WTC11 (cell line): ENCODE measurements at regions not wholly inside any gene's neighbourhood (a gene's known extent, or its start where the extent isn't known, plus 50 kb on each side); places are given as distances from the start of the nearest gene placed in this dataset.

Experiments used
- ATAC-seq: fragments of 200-7000 bp; cut with Tn5 transposase; 2 replicates; pipeline ENCODE4 v1.10.0; 2021; ENCODE audit warnings: mild to moderate bottlenecking, moderate library complexity
- CTCF ChIA-PET: fragments of 300-600 bp; sonication (Branson Sonifier 250); formaldehyde crosslinking; loops from one replicate; lab custom pipeline; 2021; ENCODE audit warnings: antibody characterized with exemption; lab: Charles Lee
- POLR2A ChIA-PET: fragments of 350-600 bp; sonication (Branson Sonifier 250); formaldehyde crosslinking; loops from one replicate; lab custom pipeline; 2021; ENCODE audit warnings: antibody characterized with exemption; lab: Charles Lee
- DNase-seq: peaks from one replicate; pipeline ENCODE4 v3.0.0; 2021; ENCODE audit warnings: low spot score
- H3K27ac Mint-ChIP-seq: 2 replicates; pipeline ENCODE4 v1.8.0; 2021; ENCODE audit warnings: mixed read lengths
- H3K27me3 Mint-ChIP-seq: 2 replicates; pipeline ENCODE4 v1.8.0; 2021; ENCODE audit warnings: low read depth, mild to moderate bottlenecking, moderate library complexity, mixed read lengths
- H3K36me3 Mint-ChIP-seq: 2 replicates; pipeline ENCODE4 v1.8.0; 2021; ENCODE audit warnings: mixed read lengths
- H3K4me1 Mint-ChIP-seq: 2 replicates; pipeline ENCODE4 v1.8.0; 2022; ENCODE audit warnings: mixed read lengths
- H3K4me3 Mint-ChIP-seq: 2 replicates; pipeline ENCODE4 v1.8.0; 2021; ENCODE audit warnings: mild to moderate bottlenecking, moderate library complexity, mixed read lengths
- H3K9me3 Mint-ChIP-seq: 2 replicates; pipeline ENCODE4 v1.8.0; 2021; ENCODE audit warnings: mixed read lengths
- ATF1 ChIP-seq: sonication (generic); formaldehyde crosslinking; IDR thresholded peaks from 2 replicates; pipeline ENCODE4 v1.8.1; 2023; ENCODE audit warnings: mild to moderate bottlenecking, moderate library complexity, missing genetic modification reagents
- ATF2 ChIP-seq: sonication (generic); formaldehyde crosslinking; IDR thresholded peaks from 2 replicates; pipeline ENCODE4 v1.8.1; 2022; ENCODE audit warnings: low read depth, missing genetic modification reagents, borderline replicate concordance
- ELF4 ChIP-seq: sonication (generic); formaldehyde crosslinking; IDR thresholded peaks from 2 replicates; pipeline ENCODE4 v1.8.1; 2022; ENCODE audit warnings: low read depth, mild to moderate bottlenecking, moderate library complexity, missing genetic modification reagents
- FOXP1 ChIP-seq: sonication (generic); formaldehyde crosslinking; IDR thresholded peaks from 2 replicates; pipeline ENCODE4 v1.8.0; 2022; ENCODE audit warnings: missing genetic modification reagents, mild to moderate bottlenecking, moderate library complexity, borderline replicate concordance
- GABPB1 ChIP-seq: sonication (generic); formaldehyde crosslinking; IDR thresholded peaks from 2 replicates; pipeline ENCODE4 v1.8.1; 2023; ENCODE audit warnings: mild to moderate bottlenecking, missing genetic modification reagents
- JAZF1 ChIP-seq: fragments of 250-450 bp; sonication (Bioruptor Pico); IDR thresholded peaks from 2 replicates; pipeline ENCODE4 v1.9.0; 2021; ENCODE audit warnings: moderate library complexity, mild to moderate bottlenecking, inconsistent platforms
- JUN ChIP-seq: sonication (generic); formaldehyde crosslinking; IDR thresholded peaks from 2 replicates; pipeline ENCODE4 v1.8.0; 2023; ENCODE audit warnings: mild to moderate bottlenecking, missing genetic modification reagents
- MYBL2 ChIP-seq: sonication (generic); formaldehyde crosslinking; IDR thresholded peaks from 2 replicates; pipeline ENCODE4 v1.8.1; 2023; ENCODE audit warnings: mild to moderate bottlenecking, moderate library complexity, missing genetic modification reagents
- NFE2L1 ChIP-seq: sonication (generic); formaldehyde crosslinking; IDR thresholded peaks from 2 replicates; pipeline ENCODE4 v1.8.1; 2023; ENCODE audit warnings: missing genetic modification reagents
- NR3C1 ChIP-seq: sonication (generic); formaldehyde crosslinking; conservative IDR thresholded peaks from 2 replicates; pipeline ENCODE4 v1.8.1; 2023; ENCODE audit warnings: low read depth, mild to moderate bottlenecking, missing genetic modification reagents
- PRDM15 ChIP-seq: sonication (generic); formaldehyde crosslinking; IDR thresholded peaks from 2 replicates; pipeline ENCODE4 v1.8.0; 2022; ENCODE audit warnings: missing genetic modification reagents
- PREB ChIP-seq: sonication (generic); formaldehyde crosslinking; IDR thresholded peaks from 2 replicates; pipeline ENCODE4 v1.8.1; 2022; ENCODE audit warnings: mild to moderate bottlenecking, missing genetic modification reagents, moderate library complexity, borderline replicate concordance
- SMAD3 ChIP-seq: sonication (generic); formaldehyde crosslinking; IDR thresholded peaks from 2 replicates; pipeline ENCODE4 v1.8.0; 2022; ENCODE audit warnings: missing genetic modification reagents, mild to moderate bottlenecking, borderline replicate concordance
- TCF7 ChIP-seq: sonication (generic); formaldehyde crosslinking; IDR thresholded peaks from 2 replicates; pipeline ENCODE4 v1.8.0; 2022; ENCODE audit warnings: mild to moderate bottlenecking, low read depth, missing genetic modification reagents, moderate library complexity
- TEAD1 ChIP-seq: sonication (generic); formaldehyde crosslinking; IDR thresholded peaks from 2 replicates; pipeline ENCODE4 v1.8.0; 2022; ENCODE audit warnings: mild to moderate bottlenecking, missing genetic modification reagents
- ZNF219 ChIP-seq: sonication (generic); formaldehyde crosslinking; IDR thresholded peaks from 2 replicates; pipeline ENCODE4 v1.8.0; 2023; ENCODE audit warnings: missing genetic modification reagents, mild to moderate bottlenecking, borderline replicate concordance
- ZNF416 ChIP-seq: fragments of 250-450 bp; sonication (Bioruptor Pico); IDR thresholded peaks from 2 replicates; pipeline ENCODE4 v1.9.0; 2021; ENCODE audit warnings: mild to moderate bottlenecking, inconsistent platforms
- ZNF423 ChIP-seq: fragments of 250-450 bp; sonication (Bioruptor Pico); IDR thresholded peaks from 2 replicates; pipeline ENCODE4 v2.1.2; 2022; ENCODE audit warnings: mild to moderate bottlenecking, moderate library complexity
- ZNF532 ChIP-seq: fragments of 250-450 bp; sonication (Bioruptor Pico); IDR thresholded peaks from 2 replicates; pipeline ENCODE4 v1.9.0; 2021; ENCODE audit warnings: mild to moderate bottlenecking, borderline replicate concordance
- TF ChIP-seq, protein P1 (sequence below): sonication (generic); formaldehyde crosslinking; IDR thresholded peaks from 2 replicates; pipeline ENCODE4 v1.8.0; 2022; ENCODE audit warnings: mild to moderate bottlenecking, missing genetic modification reagents
- TF ChIP-seq, protein P2 (sequence below): sonication (generic); formaldehyde crosslinking; IDR thresholded peaks from 2 replicates; pipeline ENCODE4 v1.8.1; 2022; ENCODE audit warnings: low read depth, mild to moderate bottlenecking, moderate library complexity, missing genetic modification reagents, borderline replicate concordance

GRCh38 chr6:26149240-26149639 lies 62.0 kb downstream of the HFE start:
- POLR2A ChIA-PET, result interaction anchor here (0.6 to 0.7 kb wide), 2 partner anchors 9 to 13 kb away, joined by 4 to 6 read pairs; no protein-coding TSS in a partner anchor

DNA sequence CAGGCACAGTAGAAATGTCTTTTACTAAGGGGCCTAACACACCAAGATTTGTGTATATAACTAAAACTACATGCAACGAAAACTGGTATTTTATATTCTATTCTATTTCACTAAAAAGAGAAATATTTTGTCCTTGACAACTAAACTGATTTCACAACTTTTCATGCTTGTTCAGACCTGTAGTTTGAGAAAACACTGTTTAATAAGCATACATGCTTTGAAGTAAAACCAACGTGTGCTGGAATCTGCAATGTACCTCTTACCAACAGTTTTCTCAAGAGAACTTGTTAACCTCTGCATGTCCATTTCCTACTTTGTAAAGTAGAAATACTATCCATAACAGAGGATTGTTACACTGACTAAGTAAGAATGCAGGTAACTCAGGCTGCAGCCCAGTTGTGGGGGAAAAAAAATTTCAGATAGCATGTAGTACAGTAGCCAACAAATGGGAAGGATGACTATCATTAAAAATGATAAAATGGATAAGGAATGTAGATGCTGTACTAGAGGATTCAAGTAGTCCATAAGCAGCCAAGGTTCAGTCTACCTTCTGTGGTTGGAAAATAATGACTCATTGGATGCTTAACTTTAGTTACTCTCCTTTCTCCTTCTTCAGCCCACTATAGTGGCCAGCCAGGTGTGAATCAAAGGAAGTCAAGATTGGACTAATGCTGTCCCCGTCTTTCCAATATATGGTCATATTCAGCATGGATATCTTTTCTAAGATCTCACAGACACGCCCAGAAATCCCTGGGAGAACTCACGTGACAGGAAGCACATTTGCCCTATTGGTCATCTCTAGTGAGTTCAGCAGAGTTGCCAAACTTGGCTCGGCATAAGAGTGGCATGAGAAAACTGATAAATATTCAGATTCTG lies 65.2 kb downstream of the HFE start:
- no peaks in the 10 kb centered on the region for H3K27me3 Mint-ChIP-seq
- no peak overlapping the region for H3K27ac Mint-ChIP-seq
- no peak overlapping the region for H3K4me3 Mint-ChIP-seq
- H3K4me1 Mint-ChIP-seq, result peaks cover 12% of the 10 kb centered on the region
- ATAC-seq (no peak), DNase-seq (no peak)
- peaks cover 6% of the 10 kb centered on the region for H3K9me3 Mint-ChIP-seq
- CTCF ChIA-PET, result no interaction called here
- POLR2A ChIA-PET, result interaction anchor here (1.1 kb wide), 1 partner anchor 28 kb away, joined by 4 read pairs; a partner anchor contains a TSS
- H3K36me3 Mint-ChIP-seq, result peaks cover 6% of the 10 kb centered on the region; the same call in 1 of the 2 replicates
- no peak for TF ChIP-seq TEAD1
- no peak for TF ChIP-seq NFE2L1
- TF ChIP-seq NR3C1 (CRISPR knock-in tag), result no peak
- TF ChIP-seq MYBL2 (CRISPR knock-in tag), result no peak
- no peak for TF ChIP-seq ATF1
- no peak for TF ChIP-seq ZNF532 (CRISPR knock-in tag)
- no peak for TF ChIP-seq FOXP1 (CRISPR knock-in tag)
- TF ChIP-seq ZNF423, result no peak
- TF ChIP-seq, protein P1, sequence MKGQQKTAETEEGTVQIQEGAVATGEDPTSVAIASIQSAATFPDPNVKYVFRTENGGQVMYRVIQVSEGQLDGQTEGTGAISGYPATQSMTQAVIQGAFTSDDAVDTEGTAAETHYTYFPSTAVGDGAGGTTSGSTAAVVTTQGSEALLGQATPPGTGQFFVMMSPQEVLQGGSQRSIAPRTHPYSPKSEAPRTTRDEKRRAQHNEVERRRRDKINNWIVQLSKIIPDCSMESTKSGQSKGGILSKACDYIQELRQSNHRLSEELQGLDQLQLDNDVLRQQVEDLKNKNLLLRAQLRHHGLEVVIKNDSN, result no peak
- TF ChIP-seq SMAD3 (CRISPR knock-in tag), result no peak
- no peak for TF ChIP-seq PRDM15
- TF ChIP-seq ZNF416 (CRISPR knock-in tag), result no peak
- TF ChIP-seq ZNF219, result no peak

More at GRCh38 chr6:26149240-26149639, 62.0 kb downstream of the HFE start:
- DNase-seq, result no peak
- Mint-ChIP-seq H3K4me3 (no peak overlapping the region), H3K36me3 (peaks cover 3% of the 10 kb centered on the region; the same call in 1 of the 2 replicates), H3K9me3 (peaks cover 6% of the 10 kb centered on the region), H3K4me1 (peaks cover 3% of the 10 kb centered on the region; the same call in 1 of the 2 replicates), H3K27ac (no peak overlapping the region), H3K27me3 (no peaks in the 10 kb centered on the region)
- TF ChIP-seq, protein P2, sequence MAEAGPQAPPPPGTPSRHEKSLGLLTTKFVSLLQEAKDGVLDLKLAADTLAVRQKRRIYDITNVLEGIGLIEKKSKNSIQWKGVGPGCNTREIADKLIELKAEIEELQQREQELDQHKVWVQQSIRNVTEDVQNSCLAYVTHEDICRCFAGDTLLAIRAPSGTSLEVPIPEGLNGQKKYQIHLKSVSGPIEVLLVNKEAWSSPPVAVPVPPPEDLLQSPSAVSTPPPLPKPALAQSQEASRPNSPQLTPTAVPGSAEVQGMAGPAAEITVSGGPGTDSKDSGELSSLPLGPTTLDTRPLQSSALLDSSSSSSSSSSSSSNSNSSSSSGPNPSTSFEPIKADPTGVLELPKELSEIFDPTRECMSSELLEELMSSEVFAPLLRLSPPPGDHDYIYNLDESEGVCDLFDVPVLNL, result no peak
- TF ChIP-seq ZNF219 (no peak), JAZF1 (CRISPR knock-in tag) (no peak), TCF7 (CRISPR knock-in tag) (no peak), ATF2 (CRISPR knock-in tag) (no peak), ELF4 (no peak), PREB (CRISPR knock-in tag) (no peak), GABPB1 (CRISPR knock-in tag) (no peak), JUN (no peak)
- CTCF ChIA-PET, result no interaction called here
- ATAC-seq, result no peak
